ENCODE measurements at regions not wholly inside any gene's neighbourhood (a gene's known extent, or its start where the extent isn't known, plus 50 kb on each side); places are given as distances from the start of the nearest gene placed in this dataset.
A peak's percentile ranks its signal among the peaks of the same experiment; 100 is the strongest.
"Not testable (repeated sequence)": the region's sequence is repeated elsewhere in the genome, so short reads cannot be mapped to it uniquely, and the experiment has no call there.

GRCh38 chr4:79850626-79851025, 222.4 kb downstream of the ANTXR2 start:
- DNase-seq (ENCODE audit: low spot score): no peak

DNA sequence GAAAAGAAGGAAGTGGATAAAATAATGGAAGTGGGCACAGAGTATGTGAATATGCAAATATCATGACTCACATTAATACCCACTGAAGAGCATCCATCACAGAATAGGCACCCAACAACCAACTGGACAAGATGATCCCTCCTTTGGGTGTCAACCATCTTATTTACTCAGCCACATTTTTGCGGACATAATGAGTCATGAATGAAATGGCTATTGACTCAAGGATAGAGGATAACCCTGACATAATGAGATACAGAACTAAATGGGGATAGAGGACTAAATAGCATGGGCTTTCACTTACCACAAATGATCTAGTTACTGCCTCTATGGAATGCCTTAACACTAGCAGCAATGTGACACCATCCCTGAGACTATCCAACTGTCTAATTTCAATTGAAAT, 224.7 kb downstream of the ANTXR2 start:
- DNase-seq (ENCODE audit: low spot score): peak; percentile 6

DNA sequence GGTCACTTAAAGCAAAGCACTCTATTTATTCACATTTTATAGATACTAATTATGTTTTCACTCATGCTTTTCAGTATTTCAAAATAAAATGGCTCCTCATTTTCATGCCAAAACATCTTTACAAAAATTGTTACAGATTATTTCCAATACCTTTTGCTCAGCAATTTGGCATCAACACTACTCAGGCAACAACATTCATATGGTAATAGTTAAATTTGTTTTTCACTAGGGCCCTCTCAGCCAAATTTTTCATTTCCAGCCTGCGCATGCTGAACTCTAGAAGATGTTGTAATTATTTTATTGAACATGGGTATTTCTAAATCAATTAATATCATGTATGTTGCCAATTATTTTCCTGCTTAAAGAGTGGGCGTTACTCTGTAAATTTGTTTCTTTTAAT, 225.6 kb downstream of the ANTXR2 start:
- no peak for DNase-seq (ENCODE audit: low spot score)

DNA sequence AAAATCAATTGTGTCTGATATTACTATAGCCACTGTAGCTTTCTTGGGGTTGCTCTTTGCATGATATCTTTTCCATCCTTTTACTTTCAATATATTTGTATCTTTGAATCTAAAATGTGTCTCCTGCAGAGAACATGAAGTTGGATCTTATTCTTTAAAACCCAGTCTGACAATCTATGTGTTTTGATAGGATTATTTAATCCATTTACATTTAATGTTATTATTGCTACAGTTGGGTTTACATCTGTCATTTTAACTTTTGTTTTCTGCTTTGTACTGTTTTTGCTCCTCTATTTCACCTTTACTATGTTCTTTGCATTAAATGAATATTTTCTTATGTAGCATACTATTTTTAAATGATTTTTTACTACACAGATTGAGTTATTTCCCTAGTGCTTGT, 230.9 kb downstream of the ANTXR2 start:
- DNase-seq (ENCODE audit: low spot score): no peak

GRCh38 chr4:79833857-79834256, 239.2 kb downstream of the ANTXR2 start:
- no peak for DNase-seq (ENCODE audit: low spot score)

GRCh38 chr4:79831701-79832514, 241.1 kb downstream of the ANTXR2 start:
- DNase-seq (ENCODE audit: low spot score): no peak

DNA sequence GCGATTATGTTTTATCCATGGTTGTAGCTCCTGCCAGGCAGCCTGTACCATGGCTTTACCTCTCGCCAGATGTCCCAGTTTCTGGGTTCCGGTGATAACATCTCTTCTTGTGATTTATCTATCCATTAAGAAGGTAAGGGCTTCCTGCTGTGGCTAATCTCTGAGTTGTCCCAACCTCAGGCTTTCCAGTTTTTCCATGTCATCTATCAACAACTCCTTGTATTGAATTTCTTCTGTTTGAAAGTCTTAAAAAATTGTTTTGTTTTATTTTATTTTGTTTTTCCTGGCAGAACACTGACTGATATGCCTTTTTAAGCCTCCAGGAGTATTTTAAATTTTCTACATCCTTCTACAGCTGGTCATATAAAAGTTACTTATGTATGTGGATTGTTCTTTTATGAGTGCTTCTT, 241.9 kb downstream of the ANTXR2 start:
- DNase-seq (ENCODE audit: low spot score): no peak

GRCh38 chr4:79827283-79827682, 245.7 kb downstream of the ANTXR2 start:
- no peak for DNase-seq (ENCODE audit: low spot score)

DNA sequence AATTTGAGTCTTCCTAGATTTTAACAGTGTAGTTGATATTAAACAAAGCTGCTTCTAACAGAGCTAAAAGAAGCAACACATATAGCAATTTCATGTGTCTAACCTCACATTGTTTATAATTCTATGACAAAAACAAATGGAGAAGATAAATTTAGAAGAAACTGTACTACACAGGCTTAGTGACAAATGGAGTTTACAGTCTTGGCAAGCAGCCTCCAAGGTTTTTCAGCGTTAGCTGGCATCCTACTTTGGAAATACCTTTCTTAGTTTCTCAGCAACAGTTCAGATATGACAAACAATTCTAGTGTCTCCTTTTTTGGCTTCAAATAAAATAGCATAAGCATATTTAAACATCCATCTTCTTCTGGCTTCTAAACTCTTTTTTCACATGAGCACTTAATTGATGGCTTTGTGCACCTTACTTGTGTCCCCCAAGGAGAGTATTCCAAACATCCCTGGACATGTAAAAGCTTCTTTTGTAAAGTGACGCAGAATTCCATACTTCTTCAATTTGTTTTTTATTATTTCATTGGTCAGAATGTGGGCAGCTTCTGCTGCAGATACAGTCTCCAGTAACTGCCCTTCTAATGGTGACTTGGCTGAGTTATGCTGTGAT, 249.8 kb downstream of the ANTXR2 start:
- no peak for DNase-seq (ENCODE audit: low spot score)

GRCh38 chr4:79820427-79820826, 252.6 kb downstream of the ANTXR2 start:
- no peak for DNase-seq (ENCODE audit: low spot score)

- not testable (repeated sequence) for DNase-seq (ENCODE audit: low spot score)
These were observed 265.1 kb downstream of the ANTXR2 start for GRCh38 chr4:79807933-79808332.

- DNase-seq (ENCODE audit: low spot score): no peak
These were observed 275.0 kb downstream of the ANTXR2 start for GRCh38 chr4:79798047-79798446.

DNA sequence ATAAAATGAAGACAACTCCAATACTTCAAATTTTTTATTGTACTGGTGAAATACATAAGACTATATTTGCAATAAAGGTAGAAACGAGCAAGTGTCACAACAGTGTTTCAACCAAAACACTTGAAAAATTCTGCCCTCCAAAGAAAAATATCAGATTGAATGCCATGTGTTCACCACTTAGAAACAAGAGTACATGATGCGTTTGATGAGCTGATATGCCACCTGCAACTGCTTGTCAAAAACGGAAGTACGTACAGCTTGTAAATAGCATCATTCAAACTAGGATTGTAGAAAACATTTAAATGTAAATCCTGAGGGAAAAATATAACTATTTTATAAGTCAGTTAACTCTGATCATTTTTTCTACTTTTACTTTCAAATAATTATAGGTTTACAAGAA, 276.1 kb downstream of the ANTXR2 start:
- no peak for DNase-seq (ENCODE audit: low spot score)

- no peak for DNase-seq (ENCODE audit: low spot score)
These were observed 284.1 kb downstream of the ANTXR2 start for GRCh38 chr4:79788884-79789283.

DNA sequence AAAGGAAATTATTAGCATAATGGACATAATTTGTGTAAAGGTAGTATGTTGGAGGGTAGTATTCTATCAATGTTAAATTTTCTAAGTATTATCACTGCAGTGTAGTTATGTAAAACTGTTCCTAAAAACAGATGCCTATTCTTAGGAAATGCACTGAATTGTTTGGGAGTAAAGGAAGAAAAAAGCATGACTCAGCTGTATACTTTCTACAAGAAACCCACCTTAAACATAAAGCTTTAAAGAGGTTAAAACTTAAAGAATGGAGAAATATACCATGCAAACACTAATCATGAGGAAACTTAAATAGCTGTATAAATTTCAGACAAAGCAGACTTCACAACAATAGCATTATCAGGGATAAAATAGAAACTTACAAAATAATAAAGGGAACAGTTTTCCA, 292.9 kb downstream of the ANTXR2 start:
- no peak for DNase-seq (ENCODE audit: low spot score)

DNA sequence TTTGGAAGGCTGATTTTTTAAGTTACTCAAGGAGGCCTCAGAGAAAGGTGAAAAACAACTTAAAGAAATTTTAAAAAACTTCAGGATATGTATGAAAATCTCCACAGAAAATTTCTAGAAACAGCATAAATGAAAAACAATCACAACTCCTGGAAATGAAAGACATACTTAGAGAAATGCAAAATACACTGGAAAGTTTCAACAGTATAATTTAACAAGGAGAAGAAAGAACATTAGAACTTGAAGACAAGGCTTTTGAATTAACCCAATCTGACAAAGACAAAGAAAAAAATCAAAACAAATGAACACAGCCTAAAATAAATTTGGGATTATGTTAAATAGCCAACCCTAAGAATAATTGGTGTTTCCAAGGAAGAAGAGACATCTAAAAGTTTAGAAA, 300.5 kb downstream of the ANTXR2 start:
- DNase-seq (ENCODE audit: low spot score): no peak

DNA sequence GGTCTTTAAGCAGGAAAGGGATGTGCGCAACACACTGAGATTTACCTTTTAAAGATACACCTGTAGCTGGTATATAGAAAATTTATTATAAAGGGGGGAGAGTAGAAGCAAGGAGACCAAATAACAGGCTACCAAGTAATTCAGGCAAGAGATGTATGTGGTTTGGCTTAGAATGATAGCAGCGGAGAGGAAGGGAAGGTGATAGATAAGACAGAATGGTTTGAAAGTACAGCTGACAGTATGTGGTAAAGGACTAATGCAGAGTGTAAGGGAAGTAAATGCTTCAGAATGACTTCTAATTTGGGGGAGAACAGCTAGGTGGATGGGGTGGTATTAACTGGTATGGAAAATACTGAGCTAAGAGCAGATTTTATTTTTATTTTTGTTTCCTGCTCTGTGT, 308.9 kb downstream of the ANTXR2 start:
- no peak for DNase-seq (ENCODE audit: low spot score)

- DNase-seq (ENCODE audit: low spot score): no peak
These were observed 309.4 kb downstream of the ANTXR2 start for GRCh38 chr4:79763486-79764075.

DNA sequence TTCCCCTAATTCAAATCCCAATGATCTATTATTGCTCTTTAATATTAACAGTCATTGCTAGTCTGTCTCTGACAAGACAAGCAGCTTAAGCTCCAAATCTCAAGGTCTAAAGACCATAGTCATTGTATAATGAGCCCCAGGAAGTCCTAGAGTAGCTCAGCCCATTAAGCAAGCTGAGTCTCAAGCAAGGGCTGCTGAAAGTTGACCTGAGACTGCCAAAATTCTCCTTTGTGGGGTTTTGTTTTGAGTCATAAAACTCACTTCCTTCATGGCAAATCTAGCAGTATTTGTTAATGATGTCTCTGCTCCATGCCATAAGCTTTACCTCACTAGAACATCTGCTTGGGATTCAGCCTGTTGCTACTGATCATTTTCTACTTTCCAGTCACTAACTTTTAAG, 313.2 kb downstream of the ANTXR2 start:
- DNase-seq (ENCODE audit: low spot score): no peak

- DNase-seq (ENCODE audit: low spot score): no peak
These were observed 315.4 kb downstream of the ANTXR2 start for GRCh38 chr4:79757600-79757999.

- DNase-seq (ENCODE audit: low spot score): no peak
These were observed 316.7 kb downstream of the ANTXR2 start for GRCh38 chr4:79756140-79756895.

DNA sequence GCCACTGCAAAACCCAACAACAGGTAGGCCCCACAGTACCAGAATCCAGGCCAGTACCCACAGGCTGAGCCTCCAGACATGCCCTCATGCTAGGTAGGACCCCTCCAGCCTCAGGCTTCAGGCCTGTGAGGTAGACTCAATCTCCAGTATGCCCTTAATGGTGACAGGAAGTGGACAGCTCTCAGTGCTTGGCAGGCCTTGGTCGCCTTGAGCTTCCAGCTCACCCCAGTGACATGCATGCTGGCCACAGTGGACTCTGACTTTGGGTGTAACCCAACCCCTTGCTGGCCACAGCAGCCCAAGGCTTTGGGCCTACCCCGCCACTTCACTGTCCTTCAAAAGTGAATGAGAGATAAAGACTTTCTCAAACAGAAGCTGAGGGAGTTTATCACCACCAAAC, 324.2 kb downstream of the ANTXR2 start:
- no peak for DNase-seq (ENCODE audit: low spot score)

DNA sequence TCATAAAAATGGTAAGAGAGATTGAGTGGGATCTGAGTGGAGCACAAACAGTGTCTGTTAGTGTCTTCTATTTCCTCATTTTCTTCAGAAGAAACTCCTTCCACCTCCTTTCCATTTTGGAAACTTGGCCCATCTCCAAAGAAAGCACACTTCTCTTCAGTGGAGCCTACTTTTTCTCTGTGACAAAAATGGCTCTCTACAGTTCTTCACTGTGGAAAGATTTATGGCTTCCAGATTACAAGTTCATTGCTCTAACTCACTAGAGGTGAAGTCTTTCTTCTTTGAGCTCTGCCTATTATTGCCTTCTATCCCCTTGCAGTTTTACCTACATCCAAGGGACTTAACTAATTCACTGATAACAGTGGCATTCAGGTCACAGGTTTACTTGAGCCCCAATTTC, 325.8 kb downstream of the ANTXR2 start:
- no peak for DNase-seq (ENCODE audit: low spot score)
